NCI-H226 (cell line): ENCODE measurements at regions not wholly inside any gene's neighbourhood (a gene's known extent, or its start where the extent isn't known, plus 50 kb on each side); places are given as distances from the start of the nearest gene placed in this dataset.

Experiments used
- DNase-seq: peaks from one replicate; pipeline ENCODE4 v3.0.0-alpha.2; 2015

DNA sequence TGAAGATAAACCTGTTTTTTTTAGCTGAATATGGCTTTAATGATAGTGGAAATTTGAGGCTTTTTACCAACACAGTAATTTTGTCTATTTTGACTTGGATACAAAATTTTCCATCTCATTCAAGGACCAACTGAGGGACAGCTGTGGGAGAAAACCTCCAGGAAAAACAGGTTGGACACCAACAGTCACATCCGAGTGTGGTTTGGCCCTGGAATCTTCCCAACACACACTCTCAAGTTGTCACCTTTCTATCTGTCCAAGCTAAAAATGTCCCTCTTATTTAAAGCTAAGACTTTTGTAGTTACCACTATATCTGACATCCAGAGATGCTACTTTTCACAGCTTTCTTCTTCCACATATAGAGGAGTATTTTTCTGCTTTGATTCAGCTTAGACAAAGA lies 404.9 kb downstream of the PCDH7 start:
- no peak for DNase-seq

GRCh38 chr4:31125496-31125895 lies 405.3 kb downstream of the PCDH7 start:
- DNase-seq, result no peak

- DNase-seq, result no peak
Observed at GRCh38 chr4:31126881-31127398, 406.8 kb downstream of the PCDH7 start.

DNA sequence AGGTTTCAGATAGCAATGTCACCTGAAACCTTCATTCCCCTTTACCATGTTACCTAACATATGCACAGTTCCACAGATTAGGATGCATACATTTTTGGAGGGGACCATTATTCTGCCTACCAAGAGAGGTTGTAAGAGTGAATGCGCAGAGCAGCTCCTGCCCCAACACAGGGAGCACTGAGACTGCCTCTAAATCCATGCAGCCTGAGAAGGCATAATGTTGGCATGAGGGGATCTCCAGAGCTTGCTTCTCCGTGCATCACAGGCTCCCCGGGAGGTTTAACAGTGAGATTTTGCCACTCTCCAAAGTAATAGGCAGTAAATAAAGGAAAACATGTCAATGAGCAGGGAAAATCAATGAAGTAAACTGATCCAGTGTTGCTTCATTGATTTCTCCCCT lies 410.8 kb downstream of the PCDH7 start:
- no peak for DNase-seq

DNA sequence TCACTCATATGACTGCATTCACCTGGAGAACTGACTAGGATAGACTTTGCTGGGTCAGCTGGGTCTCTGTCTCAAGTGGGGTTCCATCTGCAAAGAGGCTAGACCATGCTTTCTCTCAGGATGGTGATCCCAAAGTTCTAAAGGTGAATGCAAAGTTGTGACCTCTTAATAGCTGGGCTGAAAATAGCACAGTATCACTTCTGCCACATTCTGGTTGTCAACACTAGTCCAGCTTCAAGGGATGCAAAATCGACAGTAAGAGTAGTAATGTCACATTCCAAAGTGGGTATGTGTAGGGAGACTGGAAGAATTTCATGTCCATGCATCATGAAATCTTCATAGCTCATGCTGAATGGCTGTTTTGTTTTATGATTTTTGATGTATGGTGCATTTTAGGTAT lies 414.6 kb downstream of the PCDH7 start:
- DNase-seq, result no peak

- no peak for DNase-seq
Observed at GRCh38 chr4:31139767-31140166, 419.6 kb downstream of the PCDH7 start.

DNA sequence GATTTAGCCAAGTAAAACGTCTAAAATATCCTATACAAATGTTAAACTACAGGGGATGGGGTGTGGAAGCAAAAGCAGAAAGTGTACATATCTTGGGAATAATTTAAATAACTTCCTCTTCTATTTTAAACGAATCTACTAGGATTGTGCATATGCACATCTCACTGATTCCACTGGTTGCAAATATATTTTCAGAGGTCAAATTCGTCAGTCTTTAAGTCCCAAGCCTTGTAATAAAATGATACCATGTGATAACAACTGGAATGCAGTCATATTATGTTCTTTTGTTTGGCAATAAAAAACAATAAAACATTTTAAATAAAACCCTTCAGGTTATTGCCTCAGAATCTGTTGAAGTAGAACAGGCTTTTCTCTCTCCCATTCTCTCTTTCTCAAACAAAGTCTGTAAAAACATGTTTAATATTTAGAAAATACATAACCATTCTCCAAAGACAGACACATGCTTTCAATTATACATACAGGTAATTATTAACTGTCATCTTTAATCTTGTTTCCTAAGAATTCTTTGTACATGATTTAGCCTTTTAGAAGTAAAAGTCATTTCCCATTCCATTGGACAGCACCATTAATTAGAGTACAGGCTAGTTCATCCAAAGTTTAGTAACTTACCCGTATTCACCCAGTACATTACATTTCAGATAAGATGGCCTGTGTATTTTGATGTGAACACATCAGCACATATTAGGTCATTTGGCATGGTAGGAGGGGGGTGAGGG lies 421.1 kb downstream of the PCDH7 start:
- no peak for DNase-seq

DNA sequence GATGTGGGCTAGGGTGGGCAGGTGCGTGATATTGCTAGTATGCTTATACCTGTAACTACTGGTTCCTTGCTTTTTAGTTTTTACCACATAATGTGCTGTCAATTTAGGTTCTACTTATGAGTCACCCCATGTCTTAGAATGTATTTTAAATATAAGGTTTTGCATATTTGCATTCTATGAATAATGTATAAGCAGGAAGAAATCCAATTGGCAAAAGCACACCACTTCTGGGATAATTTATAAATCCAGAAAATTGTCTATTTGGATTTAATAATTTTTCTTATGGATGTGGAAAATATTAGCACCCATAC lies 421.6 kb downstream of the PCDH7 start:
- DNase-seq, result no peak

DNA sequence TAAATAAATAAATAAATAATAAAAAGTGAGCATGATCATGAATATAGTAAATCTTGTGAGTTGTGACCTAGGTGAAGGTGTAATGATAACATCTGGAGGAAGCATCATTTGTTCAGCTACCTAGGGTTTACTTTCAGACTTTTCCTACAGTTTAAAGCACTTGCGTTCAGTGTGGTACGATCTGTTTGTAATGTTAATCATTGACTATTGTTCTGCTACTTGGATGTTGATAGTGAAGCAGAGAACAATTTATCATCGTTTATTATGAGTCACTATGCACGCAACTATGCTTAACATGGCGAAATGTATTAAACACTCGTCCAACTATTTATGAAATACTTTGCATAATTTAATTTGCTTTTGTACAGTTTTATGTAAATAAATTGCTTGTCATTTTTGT lies 426.2 kb downstream of the PCDH7 start:
- DNase-seq, result no peak

DNA sequence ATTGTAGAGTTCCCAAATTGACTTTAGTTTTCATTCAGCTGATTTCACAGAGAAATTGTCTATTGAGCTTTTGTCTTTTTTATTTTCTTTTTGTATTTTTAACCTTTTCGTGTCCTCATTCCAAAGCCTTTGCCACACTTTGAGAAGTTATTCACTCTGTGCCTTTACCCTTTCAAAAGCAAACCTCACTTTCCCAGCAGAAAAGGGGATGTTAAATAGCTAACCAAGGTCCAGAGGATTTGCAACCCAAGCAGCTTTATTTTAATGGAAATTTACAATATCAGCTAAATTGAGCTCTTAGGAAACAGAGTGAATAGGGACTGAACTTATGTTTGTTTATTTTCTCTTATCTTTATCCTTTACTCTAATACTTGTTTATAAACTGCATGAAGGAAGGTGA lies 428.8 kb downstream of the PCDH7 start:
- DNase-seq, result no peak

DNA sequence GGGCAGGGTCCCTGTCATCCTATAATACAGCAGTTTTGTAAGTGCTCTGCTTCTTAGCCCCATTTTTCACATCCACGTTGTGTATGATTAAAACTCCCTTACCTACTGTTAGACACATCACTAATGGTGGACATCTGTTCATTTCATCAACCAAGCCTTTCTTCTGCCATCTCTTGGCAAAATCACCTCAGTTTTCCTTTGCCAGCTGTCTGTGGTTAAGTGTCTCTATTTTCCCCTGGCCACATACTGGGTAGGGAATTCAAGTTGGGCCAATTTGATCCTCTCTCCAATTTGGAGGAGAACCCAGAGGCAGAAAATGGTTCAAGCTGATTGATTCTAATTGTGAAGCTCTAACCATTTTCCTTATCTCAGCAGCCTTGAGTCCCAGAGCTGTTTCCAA lies 436.1 kb downstream of the PCDH7 start:
- DNase-seq, result no peak

- no peak for DNase-seq
Observed at GRCh38 chr4:31160146-31160545, 440.0 kb downstream of the PCDH7 start.

GRCh38 chr4:31169846-31170245 lies 449.7 kb downstream of the PCDH7 start:
- no peak for DNase-seq

GRCh38 chr4:31171362-31171761 lies 451.2 kb downstream of the PCDH7 start:
- DNase-seq, result no peak

GRCh38 chr4:31175242-31175910 lies 455.2 kb downstream of the PCDH7 start:
- peak; percentile 44 for DNase-seq

GRCh38 chr4:31183256-31183655 lies 463.1 kb downstream of the PCDH7 start:
- DNase-seq, result no peak

- DNase-seq, result no peak
Observed at GRCh38 chr4:31185014-31185585, 464.9 kb downstream of the PCDH7 start.

DNA sequence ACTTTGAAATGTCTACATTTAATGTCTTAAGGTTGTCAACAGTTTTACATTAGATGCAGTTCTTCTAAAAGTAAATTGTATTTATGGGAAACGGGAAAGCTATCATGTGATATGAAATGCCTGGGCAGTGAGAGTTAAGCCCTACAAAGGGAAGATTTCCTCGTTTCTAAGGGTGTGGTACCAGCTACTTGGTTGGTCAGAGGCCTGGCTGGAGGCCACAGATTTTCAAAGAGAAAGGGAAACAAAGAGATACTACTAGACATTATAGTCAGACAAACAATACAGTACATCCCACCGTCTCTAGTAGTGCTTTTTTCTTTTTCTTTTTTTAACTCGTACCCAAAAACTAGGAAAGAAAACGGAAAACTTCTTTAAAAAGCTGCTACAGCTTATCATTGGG lies 467.8 kb downstream of the PCDH7 start:
- no peak for DNase-seq

DNA sequence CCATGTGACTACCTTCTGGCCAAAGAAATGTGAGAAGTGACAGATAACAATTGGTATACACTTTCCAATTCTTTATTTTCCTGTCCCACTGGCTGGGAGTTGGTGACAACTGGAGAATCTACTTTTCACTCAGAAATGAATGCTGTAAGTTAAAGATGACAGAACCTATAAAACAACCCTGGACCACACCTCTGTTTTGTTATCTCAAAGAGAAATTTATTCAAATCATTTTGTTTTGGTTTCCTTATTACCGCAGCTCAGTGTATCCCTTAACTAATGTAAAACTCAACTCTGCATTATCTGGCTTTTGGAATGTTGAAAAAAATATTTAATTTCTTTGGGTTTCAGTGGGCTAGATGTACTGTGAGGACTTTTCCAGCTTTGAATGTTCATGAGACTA lies 469.8 kb downstream of the PCDH7 start:
- no peak for DNase-seq

GRCh38 chr4:31190671-31191070 lies 470.5 kb downstream of the PCDH7 start:
- DNase-seq, result no peak

GRCh38 chr4:31192341-31192740 lies 472.2 kb downstream of the PCDH7 start:
- DNase-seq, result no peak

GRCh38 chr4:31193521-31193920 lies 473.4 kb downstream of the PCDH7 start:
- DNase-seq, result no peak

- no peak for DNase-seq
Observed at GRCh38 chr4:31194823-31195222, 474.7 kb downstream of the PCDH7 start.

DNA sequence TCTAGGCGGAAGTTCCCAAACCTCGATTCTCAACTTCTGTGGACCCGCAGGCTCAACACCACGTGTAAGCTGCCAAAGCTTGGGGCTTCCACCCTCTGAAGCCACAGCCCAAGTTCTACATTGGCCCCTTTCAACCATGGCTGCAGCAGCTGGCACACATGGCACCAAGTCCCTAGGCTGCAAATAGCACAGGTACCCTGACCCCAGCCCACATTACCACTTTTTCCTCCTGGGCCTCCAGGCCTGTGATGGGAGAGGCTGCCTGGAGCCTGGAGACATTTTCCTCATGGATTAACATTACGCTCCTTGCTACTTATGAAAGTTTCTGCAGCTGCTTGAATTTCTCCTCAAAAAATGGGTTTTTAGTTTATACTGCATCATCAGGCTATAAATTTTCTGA lies 479.5 kb downstream of the PCDH7 start:
- no peak for DNase-seq
